GM18858 (cell line): ENCODE measurements at regions not wholly inside any gene's neighbourhood (a gene's known extent, or its start where the extent isn't known, plus 50 kb on each side); places are given as distances from the start of the nearest gene placed in this dataset.

ENCODE experiments used
- ATAC-seq: cut with Tn5 transposase; IDR thresholded peaks from one replicate; pipeline ENCODE4 v1.9.1; 2021; ENCODE audit not compliant: unreplicated experiment

- no peak for ATAC-seq
Observed at GRCh38 chr1:175829845-175830244, 86.5 kb upstream of the TNR start.

- ATAC-seq: no peak
Observed at GRCh38 chr1:175826705-175827104, 83.3 kb upstream of the TNR start.

GRCh38 chr1:175824079-175824478, 80.7 kb upstream of the TNR start:
- ATAC-seq: no peak

- ATAC-seq: no peak
Observed at GRCh38 chr1:175823406-175823805, 80.0 kb upstream of the TNR start.

- no peak for ATAC-seq
Observed at GRCh38 chr1:175822580-175822979, 79.2 kb upstream of the TNR start.

- ATAC-seq: no peak
Observed at GRCh38 chr1:175820456-175821025, 77.1 kb upstream of the TNR start.

- ATAC-seq: no peak
Observed at GRCh38 chr1:175818929-175819328, 75.5 kb upstream of the TNR start.

- ATAC-seq: no peak
Observed at GRCh38 chr1:175817445-175817844, 74.0 kb upstream of the TNR start.

- ATAC-seq: no peak
Observed at GRCh38 chr1:175814885-175815284, 71.5 kb upstream of the TNR start.

- no peak for ATAC-seq
Observed at GRCh38 chr1:175812936-175813335, 69.5 kb upstream of the TNR start.

GRCh38 chr1:175810305-175810704, 66.9 kb upstream of the TNR start:
- no peak for ATAC-seq

GRCh38 chr1:175808999-175809398, 65.6 kb upstream of the TNR start:
- ATAC-seq: no peak

GRCh38 chr1:175808573-175808972, 65.2 kb upstream of the TNR start:
- no peak for ATAC-seq

GRCh38 chr1:175804561-175804960, 61.2 kb upstream of the TNR start:
- no peak for ATAC-seq

- no peak for ATAC-seq
Observed at GRCh38 chr1:175803413-175803812, 60.0 kb upstream of the TNR start.

GRCh38 chr1:175802407-175803123, 59.2 kb upstream of the TNR start:
- no peak for ATAC-seq

GRCh38 chr1:175801979-175802378, 58.6 kb upstream of the TNR start:
- ATAC-seq: no peak

GRCh38 chr1:175797576-175797975, 54.2 kb upstream of the TNR start:
- no peak for ATAC-seq

- no peak for ATAC-seq
Observed at GRCh38 chr1:175794586-175794985, 51.2 kb upstream of the TNR start.

GRCh38 chr1:175793617-175794016, 50.2 kb upstream of the TNR start:
- ATAC-seq: no peak
